NCI-H345 (cell line): ENCODE measurements at regions not wholly inside any gene's neighbourhood (a gene's known extent, or its start where the extent isn't known, plus 50 kb on each side); places are given as distances from the start of the nearest gene placed in this dataset.

ENCODE experiments used
- DNase-seq: peaks from one replicate; lab custom pipeline; 2025; lab: John Stamatoyannopoulos, UW

DNA sequence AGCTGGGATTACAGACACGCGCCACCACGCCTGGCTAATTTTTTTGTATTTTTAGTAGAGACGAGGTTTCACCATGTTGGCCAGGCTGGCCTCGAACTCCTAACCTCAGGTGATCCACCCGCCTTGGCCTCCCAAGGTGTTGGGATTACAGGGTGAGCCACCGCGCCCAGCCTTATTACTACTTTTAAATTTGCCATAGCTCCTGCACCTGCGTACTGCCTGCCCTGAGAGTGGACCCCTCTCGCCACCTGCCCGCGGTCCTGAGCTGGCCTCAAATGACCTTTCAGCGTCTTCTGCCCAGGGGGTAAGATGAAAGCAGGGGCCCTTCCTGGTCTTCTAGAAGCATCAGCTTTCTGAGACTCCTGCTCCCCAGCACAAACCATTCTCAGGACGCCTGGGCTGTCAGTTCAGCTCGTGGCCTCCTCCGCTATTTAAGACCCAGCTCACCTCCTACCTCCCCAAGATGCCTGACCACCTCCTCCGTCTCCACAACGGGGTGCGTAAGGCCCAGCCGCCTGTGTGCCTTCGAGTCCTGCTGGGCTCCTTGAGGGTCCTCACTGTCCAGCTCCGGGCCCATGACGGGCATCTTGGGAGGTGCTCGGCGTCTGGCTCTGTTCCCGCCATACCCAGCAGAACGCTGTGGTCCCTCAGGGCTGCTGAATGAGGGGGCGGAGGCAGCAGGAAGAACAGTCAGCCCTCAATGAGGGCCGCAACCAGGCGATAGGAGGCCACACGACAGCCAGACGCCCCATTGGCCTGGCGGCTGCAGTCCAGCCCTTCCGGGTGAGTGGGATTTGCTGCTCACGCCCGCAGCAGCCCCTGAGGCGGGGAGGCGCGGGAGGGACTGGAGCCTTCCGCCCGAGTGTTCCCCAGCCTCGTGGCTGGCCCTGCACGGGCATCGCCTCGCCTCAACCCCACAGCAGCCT lies 266.6 kb downstream of the TFCP2L1 start:
- DNase-seq = no peak

DNA sequence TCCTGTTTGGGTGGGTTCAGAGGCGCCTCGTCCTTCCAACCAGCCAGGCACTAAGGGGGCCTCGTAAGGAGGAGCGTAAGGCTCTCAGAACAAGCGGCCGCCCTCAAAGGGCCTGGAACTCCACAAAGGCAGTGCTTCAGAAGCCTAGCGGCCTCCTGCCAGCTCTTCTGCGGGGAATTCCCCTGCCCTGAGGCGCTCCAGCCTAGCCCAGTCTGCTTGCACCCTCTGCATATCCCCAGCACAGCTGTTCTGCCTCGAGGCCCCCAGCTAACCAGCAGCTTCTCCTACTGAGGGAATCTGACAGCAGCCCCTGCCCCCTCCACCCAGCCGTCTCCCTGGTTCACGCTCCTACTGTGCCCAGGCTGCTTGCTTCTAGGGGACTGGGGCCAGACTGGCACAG lies 265.9 kb downstream of the TFCP2L1 start:
- DNase-seq = no peak

DNA sequence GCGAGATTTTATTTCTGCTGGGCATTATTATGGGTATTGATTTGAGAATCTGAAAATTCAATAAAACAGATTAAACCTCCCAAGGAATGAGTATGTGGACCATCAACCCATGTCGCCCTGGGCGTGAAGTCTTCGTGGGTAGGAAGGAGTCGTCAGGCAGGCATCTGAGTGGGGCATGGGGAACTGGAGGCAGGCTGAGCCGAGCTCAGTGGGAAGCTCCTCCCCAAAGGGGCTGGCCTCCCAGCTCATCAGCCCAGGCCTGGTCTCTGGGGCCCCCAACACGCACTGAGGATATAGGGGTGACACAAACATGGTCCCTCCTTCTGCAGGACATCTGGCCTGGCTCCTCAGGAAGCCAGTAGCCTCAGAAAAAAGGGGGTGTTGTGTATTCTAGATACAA lies 265.2 kb downstream of the TFCP2L1 start:
- no peak for DNase-seq

DNA sequence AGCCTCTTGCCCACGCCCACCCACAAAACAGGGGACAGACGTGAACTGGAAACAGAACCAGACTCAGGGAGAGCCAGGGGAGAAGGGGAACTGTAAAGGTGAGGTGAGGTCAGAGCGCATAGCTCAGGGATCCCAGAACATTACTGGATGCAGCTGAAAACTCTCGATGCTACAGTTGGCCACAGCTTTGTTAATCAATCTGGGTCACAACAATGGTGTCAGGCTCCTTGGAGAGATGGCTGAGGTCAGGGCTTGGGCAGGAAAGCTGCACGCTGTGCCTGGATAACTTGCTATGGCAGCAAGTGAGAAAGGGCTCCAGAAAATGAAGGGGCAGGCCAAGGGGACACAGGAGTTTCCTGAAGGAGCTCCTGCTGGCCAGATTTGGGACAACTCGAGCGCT lies 263.3 kb downstream of the TFCP2L1 start:
- DNase-seq = no peak

DNA sequence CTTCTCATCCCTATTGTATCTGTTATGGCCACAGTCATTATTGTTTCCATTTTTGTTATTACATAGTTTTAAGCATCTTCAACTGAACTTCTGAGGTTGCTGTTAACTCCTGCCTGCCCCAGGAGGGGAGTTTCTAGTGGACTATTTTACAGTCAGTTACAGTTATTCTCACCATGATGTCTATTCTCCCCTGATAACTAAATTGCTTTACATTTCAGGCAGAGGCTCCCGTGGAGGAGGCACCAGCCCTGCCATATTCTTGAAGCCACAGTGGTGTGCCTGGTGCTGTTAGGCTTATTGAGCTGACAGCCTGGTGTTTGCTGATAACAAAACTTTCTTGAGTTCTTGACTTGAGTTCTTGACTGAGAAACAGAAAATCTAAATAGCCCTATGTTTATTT lies 256.4 kb downstream of the TFCP2L1 start:
- DNase-seq = no peak

GRCh38 chr2:121030523-121030922 lies 254.5 kb downstream of the TFCP2L1 start:
- no peak for DNase-seq

- no peak for DNase-seq
Measured at GRCh38 chr2:121031568-121032340, 253.2 kb downstream of the TFCP2L1 start.

- no peak for DNase-seq
Measured at GRCh38 chr2:121033461-121033996, 251.5 kb downstream of the TFCP2L1 start.

DNA sequence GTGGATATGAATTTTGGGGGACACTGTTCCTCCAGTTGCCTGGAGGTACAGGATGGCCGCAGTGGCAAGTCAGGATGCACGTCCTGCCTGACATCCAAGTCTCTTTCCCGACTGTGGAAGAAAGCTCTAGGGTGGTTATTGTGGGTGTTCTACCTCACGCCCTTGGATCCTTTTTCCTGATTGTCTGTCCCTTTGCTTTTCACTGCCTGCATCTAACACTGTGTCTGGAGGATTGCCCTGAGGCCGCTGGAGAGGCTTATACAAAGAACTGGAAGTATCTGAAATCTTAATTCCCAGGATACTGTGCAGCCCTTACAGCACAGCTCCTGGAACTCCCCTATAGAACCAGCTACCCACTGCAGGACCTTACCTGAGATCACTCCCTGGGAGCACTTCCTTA lies 250.5 kb downstream of the TFCP2L1 start:
- no peak for DNase-seq

DNA sequence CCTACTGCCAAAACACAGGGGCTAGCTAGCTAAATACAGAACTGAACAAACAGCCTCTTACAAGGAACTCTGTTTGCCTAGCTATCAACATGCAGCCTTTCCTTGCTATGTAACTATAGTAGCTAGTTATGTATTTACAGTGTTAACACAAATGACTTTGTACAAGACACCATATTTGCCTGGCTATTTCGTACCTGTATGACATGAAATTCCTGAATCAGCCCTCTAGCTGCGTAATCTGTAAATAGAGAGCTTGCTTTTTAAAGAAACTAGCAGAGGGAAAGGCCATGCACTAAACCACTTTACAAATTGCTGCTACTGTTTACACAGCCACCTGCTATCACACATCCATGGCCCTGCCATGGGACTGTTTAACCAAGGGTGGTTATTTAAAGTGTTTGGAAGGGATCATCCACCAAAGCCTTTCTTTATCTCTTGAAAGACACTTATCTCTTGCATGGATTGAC lies 248.7 kb downstream of the TFCP2L1 start:
- peak; percentile 99 for DNase-seq

GRCh38 chr2:121037480-121037879 lies 247.5 kb downstream of the TFCP2L1 start:
- no peak for DNase-seq

- no peak for DNase-seq
Measured at GRCh38 chr2:121038031-121038430, 247.0 kb downstream of the TFCP2L1 start.

DNA sequence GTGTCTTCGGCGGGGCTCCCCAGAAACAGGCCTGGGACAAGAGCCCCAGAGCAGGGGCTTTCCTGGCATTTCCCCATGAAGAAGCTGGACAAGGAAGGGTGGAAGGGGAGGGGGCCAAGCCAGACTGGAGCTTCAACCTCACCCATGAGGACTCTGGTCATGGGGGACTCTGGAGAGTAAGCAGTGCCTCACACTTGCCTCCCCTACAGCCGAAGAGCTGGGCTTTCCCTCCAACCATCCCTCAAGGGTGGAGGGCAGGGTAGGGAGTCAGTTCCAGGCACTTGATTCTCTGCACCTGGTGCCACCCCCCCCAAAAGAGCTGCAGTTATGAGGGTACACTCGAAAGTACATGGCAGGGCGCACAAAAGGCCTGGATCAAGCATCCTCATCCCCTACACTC lies 246.6 kb downstream of the TFCP2L1 start:
- no peak for DNase-seq

DNA sequence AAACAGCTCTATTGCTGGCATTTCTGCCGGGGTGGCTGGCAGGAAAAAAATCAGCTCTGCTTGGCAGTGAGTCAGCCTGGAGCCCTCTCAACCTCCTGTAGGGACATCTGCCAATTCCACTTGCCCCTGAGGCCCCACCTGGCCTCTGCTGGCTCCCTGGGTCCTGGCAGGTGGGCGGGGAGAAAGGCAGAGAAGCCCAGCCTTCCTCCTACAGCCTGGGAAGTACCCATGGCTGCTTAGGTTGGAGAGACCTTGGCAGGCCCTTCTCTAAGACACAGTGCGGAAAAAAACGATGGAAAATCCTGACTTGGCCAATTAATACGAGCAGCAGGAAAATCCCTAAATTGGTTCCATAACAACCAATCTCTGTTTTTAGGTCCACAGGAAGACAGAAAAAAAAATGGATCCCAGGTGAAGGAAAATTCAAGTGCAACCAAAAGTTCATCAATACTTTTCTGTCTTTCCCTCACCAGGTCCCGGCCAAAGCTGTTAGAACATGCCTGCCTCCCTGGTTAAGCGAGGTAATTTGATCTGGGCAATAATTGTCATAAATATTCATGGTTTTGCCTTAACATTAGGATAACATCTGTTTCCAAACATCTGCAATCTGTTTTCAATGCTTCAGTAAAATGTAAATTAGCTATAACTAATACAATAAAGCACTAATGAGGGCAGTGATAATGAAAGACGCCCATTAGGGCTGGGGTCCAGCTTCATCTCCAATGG lies 245.9 kb downstream of the TFCP2L1 start:
- peak; percentile 79 for DNase-seq

- no peak for DNase-seq
Measured at GRCh38 chr2:121039679-121040078, 245.3 kb downstream of the TFCP2L1 start.

DNA sequence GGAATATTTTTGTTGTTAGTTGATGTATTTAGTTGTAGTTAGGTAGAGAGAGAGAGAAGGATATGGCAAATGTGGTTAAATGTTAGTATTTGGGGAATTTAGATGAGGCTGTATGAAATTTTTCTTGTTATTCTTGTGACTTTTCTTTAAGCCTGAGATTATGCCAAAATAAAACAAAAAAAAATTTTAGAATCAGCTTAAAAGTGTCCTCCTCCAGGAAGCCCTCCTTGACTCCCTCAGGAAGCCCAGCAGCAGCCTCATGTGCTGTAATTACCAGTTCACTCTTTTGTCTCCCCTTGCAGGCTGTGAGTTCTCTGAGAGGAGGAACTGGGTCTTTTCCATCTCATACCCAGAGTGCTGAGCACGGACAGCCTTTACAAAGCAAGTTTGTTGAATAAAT lies 243.5 kb downstream of the TFCP2L1 start:
- no peak for DNase-seq

DNA sequence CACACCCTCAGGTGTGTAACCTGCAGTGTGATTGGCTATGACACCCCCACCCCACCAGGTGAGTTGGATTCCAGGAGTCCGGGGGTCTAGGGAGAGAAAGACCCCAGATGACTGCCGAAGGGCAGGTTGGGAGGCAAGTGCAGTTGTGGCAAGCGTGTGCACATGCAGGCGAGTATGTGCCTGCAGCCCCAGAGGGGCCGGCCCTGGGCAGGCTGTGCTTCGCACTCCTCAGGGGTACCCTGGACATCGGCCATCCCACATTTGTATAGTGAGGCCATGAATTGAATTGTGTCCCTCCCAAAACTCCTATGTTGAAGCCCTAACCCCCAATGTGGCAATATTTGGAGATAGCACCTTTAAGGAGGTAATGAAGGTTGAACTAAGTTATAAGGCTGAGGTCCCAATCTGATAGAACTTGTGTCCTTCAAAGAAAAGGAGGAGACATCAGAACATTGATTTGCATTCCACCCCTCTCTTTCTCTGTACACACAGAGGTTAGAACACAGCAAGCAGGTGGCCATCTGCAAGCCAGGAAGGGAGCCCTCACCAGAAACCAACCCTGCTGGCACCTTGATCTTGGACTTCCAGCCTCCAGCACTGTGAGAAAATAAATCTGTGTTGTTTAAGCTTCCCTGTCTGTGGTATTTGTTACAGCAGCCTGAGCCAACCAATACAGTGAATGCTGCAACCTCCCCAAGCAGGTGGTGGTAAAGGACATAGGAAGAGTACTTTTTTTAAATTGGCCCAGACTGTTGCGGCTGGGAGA lies 241.8 kb downstream of the TFCP2L1 start:
- DNase-seq = no peak

DNA sequence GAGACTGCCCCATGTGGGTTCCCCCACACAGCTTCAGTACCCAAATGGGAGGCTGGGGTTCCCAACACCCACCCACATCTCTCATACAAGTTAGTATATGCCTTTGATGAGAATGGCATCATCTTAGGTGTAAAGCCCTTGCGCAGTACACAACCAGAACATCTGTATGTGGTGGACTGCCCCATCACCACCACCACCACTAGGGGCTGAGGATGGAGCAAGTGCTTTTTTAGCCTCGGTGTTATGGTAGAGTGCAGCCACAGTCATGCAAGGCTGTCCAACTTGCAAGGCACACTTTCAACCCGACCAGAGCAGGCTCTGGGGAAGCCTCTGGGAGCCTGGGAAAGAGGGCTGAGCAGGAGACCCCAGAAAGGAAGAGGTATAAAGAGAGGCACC lies 241.2 kb downstream of the TFCP2L1 start:
- no peak for DNase-seq

- DNase-seq = no peak
Measured at GRCh38 chr2:121044412-121044811, 240.6 kb downstream of the TFCP2L1 start.

DNA sequence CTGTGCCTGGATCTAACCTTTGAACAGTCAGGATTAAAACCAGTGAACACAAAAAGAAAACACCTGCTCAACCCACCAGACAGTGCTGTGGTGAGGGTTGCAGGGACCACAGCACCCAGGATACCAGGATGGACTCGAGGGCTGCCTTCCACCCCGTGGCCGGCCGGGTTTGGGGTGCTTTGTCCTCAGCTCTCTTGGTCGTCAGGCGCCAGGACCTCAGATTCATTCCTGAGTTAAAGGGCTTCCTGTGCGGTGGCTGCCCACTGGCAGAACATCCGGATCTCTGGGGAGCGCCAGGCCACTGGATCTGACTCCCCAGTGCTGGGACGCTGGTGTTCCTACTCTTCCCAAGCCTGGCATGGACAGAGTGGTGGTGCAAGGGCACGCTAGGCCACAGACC lies 239.8 kb downstream of the TFCP2L1 start:
- DNase-seq = no peak

GRCh38 chr2:121046335-121046734 lies 238.7 kb downstream of the TFCP2L1 start:
- no peak for DNase-seq
